Fibroblast of upper back skin (primary cell): ENCODE measurements at regions not wholly inside any gene's neighbourhood (a gene's known extent, or its start where the extent isn't known, plus 50 kb on each side); places are given as distances from the start of the nearest gene placed in this dataset.
A peak's percentile ranks its signal among the peaks of the same experiment; 100 is the strongest.

Experiments used
- DNase-seq: peaks from one replicate; pipeline ENCODE4 v3.0.0-alpha.2; 2013

DNA sequence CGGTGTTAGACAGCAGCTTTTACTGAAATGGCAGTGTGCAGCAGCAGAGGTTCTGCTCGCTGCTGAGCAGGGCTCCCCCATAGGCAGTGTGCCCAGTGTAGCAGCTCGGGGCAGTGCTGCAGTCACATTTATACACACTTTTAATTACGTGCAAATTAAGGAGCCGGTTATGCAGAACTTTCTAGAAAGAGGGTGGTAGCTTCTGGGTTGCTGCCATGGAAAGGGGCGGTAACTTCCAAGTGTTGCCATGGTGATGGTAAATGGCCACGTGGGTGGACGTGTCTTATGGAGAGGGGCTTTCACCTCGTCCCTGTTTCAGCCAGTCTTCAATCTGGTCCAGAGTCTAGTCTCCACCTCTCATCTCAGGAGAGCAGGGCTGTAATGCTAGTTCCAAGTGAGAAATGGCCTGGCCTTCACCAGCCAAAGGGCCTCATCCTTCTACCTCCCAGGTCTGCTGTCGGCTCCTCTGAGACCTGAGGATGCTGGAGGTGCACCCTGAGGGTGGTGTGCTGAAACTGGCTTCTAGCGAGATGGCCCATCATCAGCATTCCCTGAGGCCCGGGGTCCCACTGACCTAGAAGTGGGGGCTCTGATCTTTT is 180.5 kb upstream of the PMEPA1 start:
- DNase-seq, result no peak

DNA sequence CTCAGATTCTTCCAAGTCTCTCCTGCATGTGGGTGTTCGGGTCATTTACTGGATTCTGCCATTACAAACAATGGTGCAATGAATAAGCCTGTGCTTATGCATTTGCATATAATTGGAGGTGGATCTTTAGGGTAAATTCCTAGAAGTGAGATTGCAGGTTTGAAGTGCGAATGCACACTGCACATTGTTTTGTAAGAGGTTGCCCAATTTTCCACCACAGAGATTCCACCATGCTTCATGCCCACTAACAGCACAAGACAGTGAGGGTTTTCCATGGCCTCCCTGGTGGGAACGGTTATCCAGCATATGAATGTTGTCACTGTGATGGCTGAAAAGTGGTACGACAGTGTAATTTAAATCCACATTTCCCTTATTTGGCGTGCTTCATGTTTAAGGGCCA is 178.8 kb upstream of the PMEPA1 start:
- no peak for DNase-seq

DNA sequence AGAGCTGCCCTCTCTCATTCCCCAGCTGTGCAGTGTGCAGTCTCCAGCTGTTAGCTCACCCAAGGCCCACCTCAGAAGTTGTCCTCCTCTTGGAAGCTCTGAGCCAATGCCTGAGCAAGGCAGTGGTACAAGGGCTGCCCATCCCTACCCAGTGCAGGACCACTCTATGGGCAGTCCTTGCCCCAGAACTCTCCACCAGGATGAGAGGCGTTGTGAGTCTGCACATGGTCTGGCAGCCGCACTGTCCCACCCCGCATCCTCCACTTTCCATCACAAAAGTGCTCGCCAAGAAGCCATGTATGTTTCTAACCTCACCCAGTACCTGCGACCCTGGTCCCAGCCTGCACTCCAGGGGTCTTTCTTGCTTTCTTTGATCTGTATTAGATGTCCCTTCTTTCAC is 175.1 kb upstream of the PMEPA1 start:
- no peak for DNase-seq

DNA sequence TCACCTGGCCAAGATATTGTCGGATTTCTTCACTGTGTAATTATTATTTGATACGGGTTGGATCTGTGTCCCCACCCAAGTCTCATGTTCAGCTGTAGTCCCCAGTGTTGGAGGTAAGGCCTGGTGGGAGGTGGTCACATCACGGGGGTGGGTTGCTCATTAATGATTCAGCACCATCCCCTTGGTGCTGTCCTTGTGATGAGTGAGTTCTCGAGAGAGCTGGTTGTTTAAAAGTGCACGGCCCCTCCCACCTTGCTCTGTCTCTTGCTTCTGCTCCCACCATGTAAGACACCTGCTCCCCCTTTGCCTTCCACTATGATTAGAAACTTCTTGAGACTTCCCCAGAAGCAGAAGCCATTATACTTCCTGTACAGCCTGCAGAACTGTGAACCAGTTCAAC is 173.9 kb upstream of the PMEPA1 start:
- DNase-seq, result no peak

DNA sequence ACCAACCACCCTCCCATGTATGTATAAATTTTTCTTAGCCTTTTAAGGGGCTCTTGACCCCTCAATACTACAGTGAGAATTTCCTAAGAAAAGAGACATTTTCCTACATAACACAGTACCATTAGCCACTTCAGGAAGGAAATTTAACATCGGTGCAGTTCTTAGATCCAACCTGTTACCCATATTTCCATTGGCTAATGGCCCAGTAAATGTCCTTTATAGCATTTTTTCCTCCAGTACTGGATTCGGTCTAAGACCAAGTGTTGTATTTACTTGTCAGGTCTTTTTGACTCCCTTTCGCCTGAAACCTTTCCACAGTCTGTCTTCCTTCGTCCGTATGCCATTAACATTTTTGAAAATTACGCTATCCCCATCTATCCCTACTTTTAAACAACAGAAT is 173.4 kb upstream of the PMEPA1 start:
- DNase-seq, result no peak

DNA sequence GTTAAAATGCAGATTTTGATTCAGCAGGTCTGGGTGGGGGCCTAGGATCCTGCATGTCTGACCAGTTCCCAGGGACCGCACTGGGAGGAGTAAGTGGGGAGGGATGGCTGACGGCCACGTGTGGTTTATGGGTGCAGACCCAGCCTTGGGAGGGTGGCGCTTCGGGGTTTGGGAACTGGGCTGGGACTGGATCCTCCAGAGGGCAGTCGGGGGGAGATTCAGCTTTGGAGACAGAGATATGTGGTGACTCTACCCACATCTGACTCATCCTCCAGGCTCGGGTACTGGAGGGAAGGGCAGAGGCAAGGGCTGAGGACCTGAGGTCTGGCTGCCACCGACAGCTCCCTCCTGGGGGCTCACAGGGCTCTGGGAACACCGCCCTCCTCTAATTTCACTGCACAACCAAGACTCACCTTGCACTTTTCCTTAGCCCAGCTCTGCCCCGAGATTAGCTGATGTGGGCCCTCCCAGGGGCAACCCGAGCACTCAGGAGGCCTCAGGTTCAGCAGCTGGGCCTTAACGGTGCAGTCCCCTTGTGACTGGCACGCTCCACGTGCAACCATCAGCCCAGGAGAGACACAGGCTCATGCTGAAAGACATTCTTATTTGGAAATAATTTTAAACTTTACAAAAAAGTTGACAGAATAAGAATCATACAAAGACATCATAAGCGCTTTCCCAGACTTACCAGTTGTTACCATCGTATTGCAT is 172.8 kb upstream of the PMEPA1 start:
- DNase-seq, result peak; percentile 14

DNA sequence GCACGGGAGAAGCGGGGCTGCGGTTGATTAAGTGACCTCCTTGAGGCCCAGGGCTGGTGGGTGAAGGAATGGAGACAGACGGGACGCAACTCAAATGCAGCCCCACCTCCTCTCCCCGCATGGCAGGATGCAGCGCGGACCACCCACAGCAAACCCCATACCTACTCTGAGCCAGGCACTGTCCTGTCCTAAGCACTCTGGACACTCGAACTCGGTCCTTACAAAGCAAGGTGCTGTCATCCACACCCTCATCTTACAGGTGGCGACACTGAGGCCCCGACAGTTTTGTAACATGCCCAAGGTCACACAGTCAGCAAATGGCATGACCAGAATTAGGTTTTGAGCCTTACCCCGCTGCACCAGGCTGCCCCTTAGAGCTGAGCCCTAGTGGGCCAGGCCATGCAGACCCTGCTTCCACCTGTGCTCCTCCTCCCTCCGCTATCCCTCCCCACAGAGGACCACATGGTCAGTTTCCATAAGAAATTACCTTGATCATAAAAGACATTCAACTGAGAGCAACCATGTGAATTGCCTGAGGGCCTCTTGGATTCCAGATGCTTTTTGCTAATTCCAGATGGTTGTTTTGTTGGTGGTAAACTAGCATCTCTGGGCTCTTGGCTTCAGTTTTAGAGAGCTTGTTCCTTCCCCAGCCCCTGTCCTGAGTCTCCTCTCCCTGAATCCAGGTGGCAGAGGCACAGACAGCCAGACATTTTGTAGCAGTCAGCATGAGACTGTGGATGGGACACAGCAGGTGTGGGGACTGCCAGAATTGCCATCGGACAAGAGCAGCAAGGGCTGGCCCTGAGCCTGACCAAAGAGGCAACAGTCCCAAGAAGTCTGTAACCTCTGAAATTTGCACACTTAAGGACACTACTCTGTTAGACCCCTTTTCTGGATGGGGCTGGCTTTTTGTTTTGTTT is 171.9 kb upstream of the PMEPA1 start:
- no peak for DNase-seq

DNA sequence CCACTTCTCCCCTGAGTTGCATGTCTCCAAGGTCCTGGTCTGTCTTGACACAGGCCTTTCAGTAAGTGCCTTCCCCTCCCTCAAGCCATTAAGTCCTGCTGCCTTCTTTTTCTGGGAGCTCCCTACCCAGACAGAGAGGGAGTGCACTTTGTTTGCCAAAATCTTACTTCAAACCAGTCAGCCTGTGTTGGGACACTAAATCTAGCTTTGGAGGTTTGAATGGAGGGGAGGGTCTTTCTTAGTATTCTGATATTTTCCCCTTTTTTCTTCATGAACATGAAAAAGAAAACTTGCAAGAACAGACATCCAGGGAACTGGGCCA is 170.7 kb upstream of the PMEPA1 start:
- DNase-seq, result no peak

DNA sequence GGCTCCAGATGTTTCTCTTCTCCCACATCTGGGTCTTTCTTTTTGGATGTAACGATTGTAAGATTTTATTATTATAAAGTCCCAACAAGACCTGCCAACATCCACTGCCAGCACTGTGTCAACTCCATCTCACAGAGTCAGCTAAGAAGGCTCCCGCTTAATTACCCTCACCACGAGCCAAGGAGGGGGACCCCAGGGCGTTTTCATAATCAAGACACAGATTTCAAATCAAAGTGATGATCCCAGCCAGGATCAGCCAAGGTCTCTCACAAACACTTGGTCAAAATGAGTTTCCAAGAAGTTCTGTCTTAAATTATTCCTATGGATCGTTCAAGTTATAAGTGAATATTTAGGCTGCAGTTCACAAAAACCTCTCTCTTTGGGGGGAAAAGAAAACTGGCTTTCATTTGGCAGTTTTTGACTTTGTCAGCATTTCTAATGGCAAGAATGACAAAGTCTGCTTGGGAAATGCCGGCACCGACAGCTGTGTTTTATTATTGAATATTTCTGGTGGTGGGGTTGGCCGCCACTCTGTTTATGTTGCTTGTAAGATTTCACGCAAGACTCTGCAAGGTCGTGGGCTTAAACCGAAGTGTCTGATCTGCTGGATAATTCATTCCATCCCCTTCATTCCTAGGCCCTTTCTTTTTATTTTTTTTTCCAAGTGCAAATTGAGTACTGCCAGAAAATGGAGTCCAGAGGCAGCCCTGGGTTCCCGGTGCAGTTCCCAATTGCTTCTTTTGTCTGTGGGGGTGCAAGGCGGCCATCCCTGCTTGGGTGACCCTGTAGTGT is 170.2 kb upstream of the PMEPA1 start:
- DNase-seq, result peak; percentile 73

DNA sequence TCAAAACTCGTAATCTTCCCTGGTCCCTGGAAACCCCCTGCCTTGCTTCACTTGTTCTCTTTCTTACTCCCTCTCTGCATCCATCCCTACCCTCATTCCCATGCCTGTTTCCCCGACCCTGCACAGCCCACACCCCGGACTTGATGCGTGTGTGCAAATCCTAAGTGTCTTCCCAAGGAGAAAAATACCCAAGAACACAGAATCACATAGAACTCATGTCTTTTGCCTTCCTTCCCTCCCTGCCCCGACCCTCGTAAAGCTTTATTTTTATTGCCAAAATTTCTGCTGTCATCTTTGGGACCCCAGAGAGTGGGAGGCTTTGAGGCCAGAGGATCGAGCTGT is 169.6 kb upstream of the PMEPA1 start:
- no peak for DNase-seq

DNA sequence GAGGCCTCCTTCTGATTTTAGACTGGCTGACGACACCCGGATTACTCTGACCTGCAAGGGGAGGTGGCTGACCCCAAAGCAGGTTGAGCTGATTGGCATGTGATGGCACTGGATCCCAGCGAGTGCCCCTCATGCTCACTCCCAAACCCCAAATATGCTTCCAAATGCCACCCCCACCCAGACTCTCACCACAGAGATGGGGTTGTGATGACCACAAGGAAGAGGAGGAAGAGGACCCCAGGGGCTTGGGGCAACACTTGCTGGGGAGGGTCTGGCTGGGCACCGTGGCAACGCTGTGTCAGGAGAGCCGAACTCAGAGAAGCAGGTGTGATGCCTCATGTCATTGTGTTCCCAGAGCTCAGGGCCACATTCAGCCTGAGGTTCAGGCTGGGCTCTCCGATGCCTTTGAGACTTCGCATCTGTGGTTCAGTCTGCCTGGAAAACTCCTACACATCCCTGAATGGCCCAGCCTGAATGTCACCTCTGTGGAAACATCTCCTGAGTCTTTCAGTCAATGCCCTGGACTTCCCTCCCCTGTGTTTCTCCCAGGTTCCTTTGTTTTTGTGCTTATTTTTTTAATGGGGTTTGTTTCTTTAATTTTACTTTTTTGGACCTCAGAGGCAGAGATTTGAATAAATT is 169.1 kb upstream of the PMEPA1 start:
- no peak for DNase-seq

DNA sequence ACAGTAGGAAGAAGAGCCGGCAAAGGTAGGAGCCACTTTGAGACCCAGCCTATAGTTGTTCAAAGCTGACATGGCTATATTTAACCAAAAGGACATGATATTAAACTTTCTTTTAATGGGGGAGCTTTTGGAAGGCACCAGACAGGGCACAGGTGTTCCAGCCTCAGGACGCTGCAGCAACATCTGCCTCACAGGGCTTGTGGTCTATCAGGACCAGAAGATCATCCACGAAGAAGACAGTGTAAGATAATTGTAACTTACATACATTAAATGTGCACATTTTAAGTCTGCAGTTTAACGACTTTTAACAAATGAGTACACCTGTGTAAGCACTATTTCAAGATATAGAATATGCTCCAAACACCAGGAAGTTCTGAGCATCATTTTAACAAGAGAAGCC is 168.2 kb upstream of the PMEPA1 start:
- no peak for DNase-seq

DNA sequence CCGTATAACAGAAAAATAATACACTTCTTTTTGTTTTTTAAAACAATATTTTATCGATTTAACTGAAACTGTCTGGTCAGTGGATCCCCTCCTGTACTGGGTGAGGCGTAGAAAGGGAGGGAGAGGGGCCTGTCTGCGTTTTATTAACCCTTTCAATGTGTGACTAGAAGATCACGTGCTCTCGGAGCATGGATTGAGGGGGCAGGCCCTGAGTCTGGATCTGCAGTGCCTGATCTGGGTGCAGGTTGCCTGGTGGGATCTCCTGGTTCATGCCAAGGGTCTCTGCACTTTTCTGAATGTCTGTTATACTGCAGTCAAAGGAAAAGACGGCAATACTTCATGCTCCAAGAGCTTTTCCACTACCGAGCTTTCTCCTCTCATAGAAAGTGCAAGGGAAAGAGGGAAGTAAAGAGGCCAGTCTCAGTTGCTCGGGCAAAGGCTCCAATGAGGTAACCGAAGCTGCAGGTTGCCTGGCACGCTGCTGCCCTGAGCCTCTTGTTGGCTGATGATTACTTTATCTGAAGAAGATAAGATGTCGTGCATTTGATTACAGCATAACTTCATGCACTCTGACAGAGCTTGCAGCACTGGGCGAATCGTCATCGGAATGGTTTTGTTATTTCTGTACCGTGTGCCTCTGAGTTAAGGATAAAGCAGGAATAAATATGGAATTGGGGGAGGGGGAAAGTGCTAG is 167.5 kb upstream of the PMEPA1 start:
- no peak for DNase-seq

DNA sequence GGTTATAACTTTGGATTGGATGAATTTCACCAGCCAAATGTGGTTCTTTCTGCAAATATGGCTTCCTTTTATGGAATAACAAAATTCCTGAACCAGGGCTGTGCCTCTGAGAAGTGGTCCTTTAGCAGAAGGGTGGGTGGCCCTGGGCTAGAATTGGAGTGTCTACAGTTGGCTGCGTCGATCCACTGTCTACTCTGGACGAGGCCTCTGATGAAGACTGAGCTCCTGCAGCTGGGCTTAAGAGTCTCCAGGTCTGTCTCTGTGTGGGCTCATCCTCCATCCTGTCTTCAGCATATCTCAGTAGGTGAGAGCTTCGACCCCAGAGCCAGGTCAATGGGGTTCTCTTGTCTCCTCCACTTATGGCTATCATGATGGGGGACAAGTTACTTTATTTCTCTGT is 166.3 kb upstream of the PMEPA1 start:
- DNase-seq, result no peak

DNA sequence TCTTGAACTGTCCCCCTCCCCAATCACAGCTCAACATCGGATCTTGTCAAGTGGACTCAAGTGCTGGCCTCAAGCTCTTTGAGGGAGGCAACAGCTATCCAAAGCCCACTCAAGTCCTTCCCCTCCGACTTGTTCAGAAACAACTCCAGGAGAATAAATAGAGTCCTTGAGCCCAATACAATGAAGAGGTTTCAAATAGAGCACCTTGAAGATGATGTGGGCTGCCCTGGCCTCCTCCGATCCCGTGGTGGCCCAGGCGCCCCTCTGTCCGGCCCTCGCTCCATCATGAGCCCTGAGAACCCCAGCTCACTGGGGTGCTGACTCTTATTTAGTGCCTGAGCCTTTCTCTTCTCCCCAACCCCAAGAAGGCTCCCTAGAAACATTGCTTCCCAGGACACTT is 164.3 kb upstream of the PMEPA1 start:
- DNase-seq, result no peak

DNA sequence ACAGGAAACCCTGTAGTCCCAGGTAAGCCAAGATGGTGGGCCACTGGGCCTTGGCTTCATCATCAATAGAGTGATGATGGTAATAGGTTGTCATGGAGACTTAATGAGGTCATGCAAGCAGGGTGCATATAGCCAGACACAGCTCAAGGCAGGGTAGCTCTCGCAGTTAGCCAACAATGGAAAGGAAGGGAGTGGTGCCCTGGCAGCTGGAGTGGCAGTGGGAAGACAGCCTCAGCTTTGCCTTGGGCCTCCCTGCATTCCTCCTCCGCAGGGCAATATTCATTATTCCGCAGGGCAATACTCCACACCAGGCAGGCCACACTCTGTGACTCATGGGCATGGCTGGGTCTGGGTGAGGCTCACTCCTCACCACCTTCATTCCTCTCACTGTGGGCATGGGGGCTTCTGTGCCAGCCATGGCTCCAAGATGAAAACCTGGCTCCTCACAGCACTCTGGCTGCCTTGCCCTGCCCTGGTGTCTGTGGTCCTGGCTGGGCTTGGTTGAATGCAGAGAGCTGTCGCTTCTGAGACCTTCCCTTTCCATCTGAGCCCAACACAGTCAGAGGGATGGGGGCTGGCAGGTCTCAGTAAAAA is 163.1 kb upstream of the PMEPA1 start:
- no peak for DNase-seq

DNA sequence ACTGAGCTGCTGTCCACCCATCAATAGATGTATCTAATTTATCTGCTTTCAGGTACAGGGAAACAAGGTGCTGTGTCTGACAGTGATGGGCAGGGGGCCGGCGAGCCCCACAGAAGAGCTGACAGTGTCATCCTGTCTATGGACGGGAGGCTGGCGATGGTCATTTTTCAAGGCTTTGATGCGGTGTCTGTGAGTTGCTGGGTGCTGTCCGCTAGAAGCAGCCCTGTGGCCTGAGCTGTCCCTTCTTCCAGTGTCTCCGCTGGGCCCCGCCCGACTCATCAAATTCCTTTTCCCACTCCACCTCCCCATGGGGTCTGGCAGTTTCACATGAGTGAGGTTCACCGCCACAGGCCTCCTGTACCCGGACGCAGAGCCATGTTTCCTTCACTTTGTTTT is 161.4 kb upstream of the PMEPA1 start:
- no peak for DNase-seq

DNA sequence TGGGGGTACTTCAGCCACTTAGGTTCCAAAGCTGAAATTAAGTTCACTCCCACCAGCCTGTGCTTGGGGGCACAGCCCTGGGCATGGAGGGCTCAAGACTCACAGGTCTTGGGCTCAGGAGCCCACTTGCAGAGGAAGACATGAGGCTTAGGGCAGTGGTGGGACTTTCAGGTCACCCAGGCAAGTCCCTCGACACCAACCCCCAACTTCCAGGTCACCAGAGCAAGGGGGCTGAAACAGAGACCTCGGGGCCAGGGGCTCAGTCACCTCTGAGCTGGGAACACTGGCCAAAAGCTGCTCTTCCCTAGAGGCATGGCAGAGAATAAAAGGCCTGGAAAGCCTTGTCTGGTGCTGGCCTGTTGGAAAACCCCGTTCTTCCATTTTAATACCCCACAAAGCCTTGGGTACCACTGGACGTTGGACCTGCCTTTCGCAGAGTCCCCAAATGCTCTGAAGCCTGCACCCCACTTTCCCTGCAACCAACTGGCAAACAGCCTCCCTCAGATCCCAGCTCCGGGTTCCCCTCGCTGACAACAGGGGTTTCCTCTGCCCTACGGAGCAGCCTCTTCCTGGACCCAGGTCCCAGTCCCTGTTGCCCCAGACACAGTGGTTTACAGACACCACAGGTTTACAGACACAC is 160.9 kb upstream of the PMEPA1 start:
- no peak for DNase-seq

DNA sequence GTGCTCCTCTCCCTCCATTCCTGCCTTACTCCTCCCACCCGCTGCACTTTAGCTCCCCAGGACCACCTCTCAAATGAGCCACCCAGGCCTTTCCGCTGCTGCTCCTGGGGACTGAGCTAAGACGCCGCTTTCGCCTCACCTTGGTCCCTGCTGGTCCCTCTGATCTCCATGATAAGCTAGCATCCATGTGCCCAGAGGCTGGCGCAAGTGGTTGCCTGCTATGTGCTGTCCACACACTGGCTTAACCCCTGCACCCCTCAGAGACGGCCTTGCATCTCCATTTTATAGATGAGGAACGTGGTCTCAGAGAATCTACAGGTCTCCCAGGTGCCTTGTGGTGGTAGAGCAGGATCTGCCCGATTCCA is 160.1 kb upstream of the PMEPA1 start:
- no peak for DNase-seq

DNA sequence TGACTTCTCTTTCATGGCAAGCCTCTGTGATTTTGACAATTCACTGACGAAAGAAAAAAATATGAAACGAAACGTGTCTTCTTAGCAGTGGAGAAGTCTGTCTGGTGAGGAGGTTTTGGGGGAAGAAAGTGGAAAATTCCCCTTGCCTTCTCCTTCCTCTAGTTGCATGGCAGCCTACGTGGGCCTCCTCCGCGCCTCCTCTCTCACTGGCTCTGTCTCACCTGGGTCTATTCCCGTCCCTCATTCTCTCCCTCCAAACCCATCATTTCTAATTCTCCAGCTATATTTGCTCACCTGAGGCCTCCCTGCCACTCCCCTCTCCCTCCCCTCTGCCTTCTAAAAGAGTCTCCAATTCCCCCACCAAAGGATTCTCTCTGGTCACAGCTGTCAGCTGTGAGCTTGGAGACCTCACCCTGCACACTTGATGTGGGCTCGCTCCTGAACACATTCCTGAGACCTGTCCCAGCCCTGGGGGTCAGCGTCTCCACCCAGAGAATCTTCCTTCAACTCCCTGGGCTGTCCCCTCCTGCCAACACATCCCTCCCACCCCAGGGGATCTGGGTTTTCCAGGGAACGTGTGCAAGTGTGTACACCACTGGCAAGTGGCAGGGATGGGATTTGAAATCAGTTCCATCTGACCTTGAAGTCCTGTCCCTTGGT is 159.6 kb upstream of the PMEPA1 start:
- no peak for DNase-seq

DNA sequence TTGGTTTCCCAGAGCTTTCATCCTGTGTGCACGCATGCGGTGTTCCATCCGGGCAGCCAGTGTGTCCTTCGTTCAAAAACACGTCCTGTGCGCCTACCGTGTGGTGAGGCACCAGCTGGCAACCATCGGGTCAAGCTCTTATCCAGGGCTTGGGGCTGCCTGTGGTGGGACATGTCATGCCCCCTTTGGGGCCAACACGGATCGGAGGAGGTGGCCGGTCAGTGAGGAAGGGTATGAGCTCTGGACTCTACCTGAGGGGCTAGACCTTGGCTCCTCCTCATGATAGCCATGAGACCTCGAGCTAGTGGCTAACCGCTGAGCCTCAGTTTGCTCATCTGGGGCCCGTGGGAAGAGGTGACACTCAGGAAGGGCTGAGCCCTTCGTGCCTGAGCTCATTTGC is 158.5 kb upstream of the PMEPA1 start:
- no peak for DNase-seq
